ENCODE measurements at regions not wholly inside any gene's neighbourhood (a gene's known extent, or its start where the extent isn't known, plus 50 kb on each side); places are given as distances from the start of the nearest gene placed in this dataset.
"Not testable (repeated sequence)": the region's sequence is repeated elsewhere in the genome, so short reads cannot be mapped to it uniquely, and the experiment has no call there.

DNA sequence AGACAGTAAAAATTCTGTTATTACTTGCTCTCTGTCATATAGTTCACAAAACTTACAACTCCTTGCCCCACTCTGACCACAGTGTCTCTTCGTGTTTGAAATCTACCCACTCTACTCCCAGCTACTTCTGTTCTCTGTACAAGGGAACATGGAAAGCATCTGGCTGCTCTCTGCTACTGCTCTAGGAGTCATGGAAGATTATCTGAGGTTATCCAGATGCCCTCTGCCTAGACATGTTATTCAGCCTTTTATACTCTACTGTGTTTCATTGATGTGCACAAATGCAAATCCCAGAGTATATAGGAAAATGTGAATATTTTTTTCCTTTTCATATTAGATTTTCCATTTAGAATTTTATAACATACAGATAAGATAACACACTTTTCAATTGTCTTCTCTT, 1525.6 kb downstream of the MAT2B start:
- no peaks in the 10 kb centered on the region for H3K4me1 ChIP-seq
- no peak overlapping the region for H3K27ac ChIP-seq
- no peaks in the 10 kb centered on the region for H3K9me3 ChIP-seq
- no peaks in the 10 kb centered on the region for H3K36me3 ChIP-seq
- intact Hi-C loops (cut with DNase I; ENCODE audit: low total_unique reads), result no loop called here
- DNase-seq, result no peak
- H3K4me3 ChIP-seq, result no peak overlapping the region
- TF ChIP-seq, protein P1, sequence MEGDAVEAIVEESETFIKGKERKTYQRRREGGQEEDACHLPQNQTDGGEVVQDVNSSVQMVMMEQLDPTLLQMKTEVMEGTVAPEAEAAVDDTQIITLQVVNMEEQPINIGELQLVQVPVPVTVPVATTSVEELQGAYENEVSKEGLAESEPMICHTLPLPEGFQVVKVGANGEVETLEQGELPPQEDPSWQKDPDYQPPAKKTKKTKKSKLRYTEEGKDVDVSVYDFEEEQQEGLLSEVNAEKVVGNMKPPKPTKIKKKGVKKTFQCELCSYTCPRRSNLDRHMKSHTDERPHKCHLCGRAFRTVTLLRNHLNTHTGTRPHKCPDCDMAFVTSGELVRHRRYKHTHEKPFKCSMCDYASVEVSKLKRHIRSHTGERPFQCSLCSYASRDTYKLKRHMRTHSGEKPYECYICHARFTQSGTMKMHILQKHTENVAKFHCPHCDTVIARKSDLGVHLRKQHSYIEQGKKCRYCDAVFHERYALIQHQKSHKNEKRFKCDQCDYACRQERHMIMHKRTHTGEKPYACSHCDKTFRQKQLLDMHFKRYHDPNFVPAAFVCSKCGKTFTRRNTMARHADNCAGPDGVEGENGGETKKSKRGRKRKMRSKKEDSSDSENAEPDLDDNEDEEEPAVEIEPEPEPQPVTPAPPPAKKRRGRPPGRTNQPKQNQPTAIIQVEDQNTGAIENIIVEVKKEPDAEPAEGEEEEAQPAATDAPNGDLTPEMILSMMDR (IDR thresholded peaks at IDR 0.05), result no peak
- no peaks in the 10 kb centered on the region for H3K27me3 ChIP-seq

DNA sequence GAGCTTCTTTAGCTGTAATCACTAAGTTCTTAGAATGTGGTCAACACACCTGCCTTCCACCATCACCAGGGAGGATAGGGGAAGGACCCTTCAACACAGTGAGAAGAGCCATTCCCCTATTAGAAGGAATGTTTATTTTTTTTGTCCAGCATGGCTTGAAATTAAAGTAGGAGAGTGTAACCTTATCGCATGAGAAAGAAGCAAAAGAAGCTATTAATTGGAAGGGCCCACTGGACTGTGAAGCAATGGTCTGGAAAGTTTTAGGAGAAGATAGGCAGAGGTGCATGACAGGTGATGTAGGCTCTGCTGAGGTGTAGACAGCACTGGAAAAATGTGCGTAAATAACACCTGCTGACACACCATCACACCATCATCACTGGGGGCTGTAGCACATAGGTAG, 1526.0 kb downstream of the MAT2B start:
- DNase-seq, result no peak
- intact Hi-C loops (cut with DNase I; ENCODE audit: low total_unique reads), result no loop called here
- no peaks in the 10 kb centered on the region for H3K9me3 ChIP-seq
- H3K27me3 ChIP-seq, result no peaks in the 10 kb centered on the region
- H3K27ac ChIP-seq, result no peak overlapping the region
- H3K4me1 ChIP-seq, result no peaks in the 10 kb centered on the region
- H3K36me3 ChIP-seq, result no peaks in the 10 kb centered on the region
- TF ChIP-seq, protein P1 (IDR thresholded peaks at IDR 0.05), result no peak
- no peak overlapping the region for H3K4me3 ChIP-seq

DNA sequence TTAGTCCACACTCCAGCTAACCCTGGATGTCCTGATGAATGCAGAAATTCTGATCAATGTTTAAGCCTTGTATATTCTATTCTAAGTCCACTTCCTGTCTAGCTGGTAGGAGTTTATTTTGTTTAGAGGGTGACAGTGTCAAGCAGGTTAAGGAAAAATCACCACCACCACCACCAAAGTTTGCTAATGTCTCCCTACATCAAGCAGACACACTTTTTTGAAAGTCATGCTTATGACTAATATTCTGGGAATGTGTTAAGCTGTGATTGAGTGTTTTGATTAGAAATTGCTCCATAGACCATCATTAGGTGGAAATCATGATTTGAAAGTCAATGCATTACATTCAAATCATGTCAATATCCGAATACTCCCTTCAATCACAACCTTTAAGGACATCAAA, 1530.1 kb downstream of the MAT2B start:
- intact Hi-C loops (cut with DNase I; ENCODE audit: low total_unique reads), result no loop called here
- H3K9me3 ChIP-seq, result no peaks in the 10 kb centered on the region
- DNase-seq, result no peak
- no peak overlapping the region for H3K27ac ChIP-seq
- H3K36me3 ChIP-seq, result no peaks in the 10 kb centered on the region
- H3K27me3 ChIP-seq, result no peaks in the 10 kb centered on the region
- TF ChIP-seq, protein P1 (IDR thresholded peaks at IDR 0.05), result no peak
- no peaks in the 10 kb centered on the region for H3K4me1 ChIP-seq
- H3K4me3 ChIP-seq, result no peak overlapping the region

DNA sequence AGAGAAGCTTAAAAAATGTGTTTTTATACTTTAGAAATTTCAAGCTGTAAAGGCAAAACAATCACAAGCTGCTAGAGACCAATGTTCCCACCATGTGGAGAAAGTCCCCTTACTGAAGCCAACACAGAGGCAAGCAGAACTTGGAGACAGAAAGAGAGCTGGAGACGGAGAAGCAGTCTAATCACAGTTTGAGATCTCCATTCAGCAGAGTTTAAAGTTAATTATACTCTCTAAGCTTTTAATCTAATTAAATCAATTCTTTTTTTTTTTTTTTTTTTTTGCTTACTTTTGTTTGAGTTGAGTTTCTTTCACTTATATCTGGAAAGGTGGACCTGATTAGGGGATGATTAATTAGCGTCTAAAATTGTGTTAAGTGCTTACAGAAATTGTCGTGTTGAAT, 1534.3 kb downstream of the MAT2B start:
- intact Hi-C loops (cut with DNase I; ENCODE audit: low total_unique reads), result no loop called here
- DNase-seq, result no peak
- TF ChIP-seq, protein P1 (IDR thresholded peaks at IDR 0.05), result no peak
- Histone ChIP-seq H3K9me3 (no peaks in the 10 kb centered on the region), H3K4me1 (no peaks in the 10 kb centered on the region), H3K4me3 (no peak overlapping the region), H3K27me3 (no peaks in the 10 kb centered on the region), H3K36me3 (no peaks in the 10 kb centered on the region), H3K27ac (no peak overlapping the region)

DNA sequence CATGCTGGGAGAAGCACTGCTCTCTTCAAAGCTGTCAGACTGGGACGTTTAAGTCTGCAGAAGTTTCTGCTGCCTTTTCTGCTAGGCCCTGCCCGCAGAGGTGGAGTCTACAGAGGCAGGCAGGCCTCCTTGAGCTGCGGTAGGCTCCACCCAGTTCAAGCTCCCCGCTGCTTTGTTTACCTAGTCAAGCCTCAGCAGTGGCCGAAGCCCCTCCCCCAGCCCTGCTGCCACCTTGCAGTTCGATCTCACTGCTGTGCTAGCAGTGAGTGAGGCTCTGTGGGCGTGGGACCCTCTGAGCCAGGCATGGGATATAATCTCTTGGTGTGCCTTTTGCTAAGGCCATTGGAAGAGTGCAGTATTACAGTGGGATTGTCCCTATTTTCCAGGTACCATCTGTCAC, 1540.5 kb downstream of the MAT2B start:
- H3K4me1 ChIP-seq; H3K27me3 ChIP-seq; H3K36me3 ChIP-seq; DNase-seq; H3K27ac ChIP-seq; intact Hi-C loops (cut with DNase I; ENCODE audit: low total_unique reads); H3K9me3 ChIP-seq; H3K4me3 ChIP-seq: not testable (repeated sequence)

DNA sequence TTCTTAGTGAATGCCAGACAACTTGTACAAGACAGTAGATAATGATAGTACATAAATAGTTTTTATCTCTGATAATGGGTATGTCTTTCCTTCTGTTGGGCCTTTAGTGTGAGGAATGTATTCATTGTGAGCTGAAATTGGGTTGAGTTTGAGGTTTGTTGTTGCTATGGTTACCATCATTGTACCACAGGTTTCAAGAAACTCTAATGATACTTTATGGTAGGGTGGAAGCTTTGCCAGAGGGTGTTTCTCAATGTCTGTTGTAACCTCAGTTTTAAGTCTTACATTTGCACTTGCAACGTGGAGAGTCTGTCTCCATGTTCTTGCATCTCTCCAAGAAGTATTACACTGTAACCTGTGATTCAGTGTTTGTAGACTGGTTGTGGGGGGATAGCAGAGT, 1550.1 kb downstream of the MAT2B start:
- TF ChIP-seq, protein P1 (IDR thresholded peaks at IDR 0.05), result no peak
- no peaks in the 10 kb centered on the region for H3K9me3 ChIP-seq
- intact Hi-C loops (cut with DNase I; ENCODE audit: low total_unique reads), result no loop called here

More for the DNA sequence above, 1550.1 kb downstream of the MAT2B start:
- H3K27me3 ChIP-seq, result no peaks in the 10 kb centered on the region
- no peak overlapping the region for H3K4me3 ChIP-seq
- no peaks in the 10 kb centered on the region for H3K4me1 ChIP-seq
- H3K36me3 ChIP-seq, result no peaks in the 10 kb centered on the region
- no peak for DNase-seq
- no peak overlapping the region for H3K27ac ChIP-seq

Measured in tibial artery (tissue), 4 donors.